IMR-90 (cell line): ENCODE measurements at regions not wholly inside any gene's neighbourhood (a gene's known extent, or its start where the extent isn't known, plus 50 kb on each side); places are given as distances from the start of the nearest gene placed in this dataset.

Source experiments
- ATAC-seq: fragments of 200-7000 bp; cut with Tn5 transposase; 2 replicates; pipeline ENCODE4 v1.9.1; 2020; ENCODE audit warnings: low read depth, mild to moderate bottlenecking, moderate library complexity
- BruUV-seq: library from RNA; stranded (reverse); fragments of 400-500 nt; replicated peaks from 2 replicates; lab custom pipeline; 2021; lab: Mats Ljungman, UMichigan
- CTCF ChIA-PET: fragments of 300-600 bp; formaldehyde crosslinking; extraction: SDS; loops from one replicate; lab custom pipeline; 2021; ENCODE audit warnings: antibody characterized with exemption; lab: Yijun Ruan, JAX
- POLR2A ChIA-PET: fragments of 300-600 bp; sonication (Branson Sonifier 250); formaldehyde crosslinking; loops from one replicate; lab custom pipeline; 2022; ENCODE audit warnings: antibody characterized with exemption; ENCODE audit not compliant: unreplicated experiment; lab: Charles Lee
- DNase-seq: peaks from one replicate; pipeline ENCODE4 v3.0.0; 2013
- H2AFZ ChIP-seq: replicated peaks from 2 replicates; pipeline ENCODE3; 2013; ENCODE audit warnings: low read length, mild to moderate bottlenecking; ENCODE audit not compliant: poor library complexity
- H2AK5ac ChIP-seq: 2 replicates; pipeline ENCODE4 v1.6.1; 2013; ENCODE audit warnings: low read depth, low read length, inconsistent platforms
- H2AK9ac ChIP-seq: replicated peaks from 2 replicates; pipeline ENCODE3; 2013; ENCODE audit warnings: mild to moderate bottlenecking, low read depth, low read length, moderate library complexity; ENCODE audit not compliant: poor library complexity
- H2BK120ac ChIP-seq: 2 replicates; pipeline ENCODE4 v1.6.1; 2013; ENCODE audit warnings: low read depth, low read length, inconsistent platforms
- H2BK15ac ChIP-seq: 3 replicates; pipeline ENCODE4 v1.6.1; 2013; ENCODE audit warnings: low read depth, low read length, inconsistent platforms
- H2BK20ac ChIP-seq: 2 replicates; pipeline ENCODE4 v1.6.1; 2013; ENCODE audit warnings: low read depth, mild to moderate bottlenecking, inconsistent platforms, low read length, moderate library complexity
- H2BK5ac ChIP-seq: 2 replicates; pipeline ENCODE4 v1.6.1; 2013; ENCODE audit warnings: mild to moderate bottlenecking, low read depth, low read length, inconsistent platforms; ENCODE audit not compliant: poor library complexity, severe bottlenecking
- H3K14ac ChIP-seq: replicated peaks from 2 replicates; pipeline ENCODE4 v1.6.1; 2013; ENCODE audit warnings: low read depth, low read length, inconsistent platforms
- H3K18ac ChIP-seq: 2 replicates; pipeline ENCODE4 v1.6.1; 2013; ENCODE audit warnings: low read depth, low read length, control low read depth
- H3K23ac ChIP-seq: 2 replicates; pipeline ENCODE4 v1.6.1; 2013; ENCODE audit warnings: low read depth, low read length, inconsistent platforms
- H3K27ac ChIP-seq: 2 replicates; pipeline ENCODE4 v1.5.1; 2013; ENCODE audit warnings: mild to moderate bottlenecking, control low read depth, low read length; ENCODE audit not compliant: insufficient read depth
- H3K27me3 ChIP-seq: 2 replicates; pipeline ENCODE4 v1.6.1; 2013; ENCODE audit warnings: low read length; ENCODE audit not compliant: control insufficient read depth, insufficient read depth
- H3K36me3 ChIP-seq: 2 replicates; pipeline ENCODE4 v1.6.1; 2013; ENCODE audit warnings: low read length, mixed read lengths; ENCODE audit not compliant: control insufficient read depth, insufficient read depth
- H3K4ac ChIP-seq: 2 replicates; pipeline ENCODE4 v1.6.1; 2013; ENCODE audit warnings: low read depth, low read length, inconsistent platforms
- H3K4me1 ChIP-seq: 2 replicates; pipeline ENCODE4 v1.6.1; 2013; ENCODE audit warnings: low read length, mixed read lengths; ENCODE audit not compliant: control insufficient read depth, insufficient read depth
- H3K4me2 ChIP-seq: 2 replicates; pipeline ENCODE4 v1.6.1; 2013; ENCODE audit warnings: low read depth, mild to moderate bottlenecking, control low read depth, low read length, moderate library complexity
- H3K4me3 ChIP-seq: 2 replicates; pipeline ENCODE4 v1.5.1; 2013; ENCODE audit warnings: low read depth, mild to moderate bottlenecking, control low read depth, low read length, moderate library complexity; ENCODE audit not compliant: insufficient read depth
- H3K56ac ChIP-seq: 2 replicates; pipeline ENCODE4 v1.6.1; 2013; ENCODE audit warnings: low read length, inconsistent platforms; ENCODE audit not compliant: insufficient read depth; ENCODE audit errors: extremely low read depth
- H3K79me1 ChIP-seq, 2 experiments: 2 replicates each; pipeline ENCODE4 v1.6.1; 2013; ENCODE audit warnings: low read length in 2 of 2, inconsistent platforms in 1 of 2, low read depth in 1 of 2
- H3K9ac ChIP-seq: 2 replicates; pipeline ENCODE4 v1.6.1; 2013; ENCODE audit warnings: low read depth, low read length, control low read depth
- H3K9me1 ChIP-seq: 2 replicates; pipeline ENCODE4 v1.6.1; 2013; ENCODE audit warnings: low read length, inconsistent platforms; ENCODE audit not compliant: insufficient read depth
- H3K9me3 ChIP-seq: 2 replicates; pipeline ENCODE4 v1.6.1; 2013; ENCODE audit warnings: low read length; ENCODE audit not compliant: control insufficient read depth, insufficient read depth
- H4K20me1 ChIP-seq: 2 replicates; pipeline ENCODE4 v1.6.1; 2013; ENCODE audit warnings: low read length, inconsistent platforms; ENCODE audit not compliant: insufficient read depth
- H4K5ac ChIP-seq: 2 replicates; pipeline ENCODE4 v1.6.1; 2013; ENCODE audit warnings: mild to moderate bottlenecking, low read depth, low read length, control low read depth
- H4K8ac ChIP-seq, 2 experiments: 2 replicates each; pipeline ENCODE4 v1.6.1; 2013; ENCODE audit warnings: low read depth in 2 of 2, low read length in 2 of 2, control low read depth in 1 of 2, inconsistent platforms in 1 of 2
- H4K91ac ChIP-seq: 2 replicates; pipeline ENCODE4 v1.6.1; 2013; ENCODE audit warnings: low read depth, low read length, inconsistent platforms; ENCODE audit not compliant: insufficient read depth
- BHLHE40 ChIP-seq: fragments of 150-350 bp; IDR thresholded peaks from 2 replicates; pipeline ENCODE4 v1.6.1; 2016; ENCODE audit warnings: mild to moderate bottlenecking, low read depth, low read length
- MAZ ChIP-seq: IDR thresholded peaks from 2 replicates; pipeline ENCODE4 v1.6.1; 2012; ENCODE audit warnings: low read depth, mild to moderate bottlenecking, low read length, improper control_type of control experiment, moderate library complexity, borderline replicate concordance
- POLR2A ChIP-seq: IDR thresholded peaks from 2 replicates; pipeline ENCODE4 v1.6.1; 2012; ENCODE audit warnings: mild to moderate bottlenecking, low read depth, low read length
- SMC3 ChIP-seq: fragments of 150-350 bp; IDR thresholded peaks from 2 replicates; pipeline ENCODE4 v1.6.1; 2016; ENCODE audit warnings: low read depth, mild to moderate bottlenecking, antibody characterized with exemption, low read length, moderate library complexity
- USF2 ChIP-seq: fragments of 150-350 bp; IDR thresholded peaks from 2 replicates; pipeline ENCODE4 v1.6.1; 2017; ENCODE audit warnings: mild to moderate bottlenecking, antibody characterized with exemption, low read length, low read depth
- WGBS, 2 experiments: methylation state at CpG; one replicate each; pipeline versions ENCODE4 v1.1.5 to v1.1.7; 2013; ENCODE audit warnings: missing lambda C conversion rate in 2 of 2; ENCODE audit not compliant: insufficient read length in 1 of 2; ENCODE audit errors: extremely low coverage in 2 of 2; 5-methylcytosine and 5-hydroxymethylcytosine counted together
- dilution Hi-C: fragments of 300-500 bp; cut with HindIII; formaldehyde crosslinking; loops from one replicate; pipeline ENCODE4 v1.14.3; 2018; ENCODE audit warnings: low sequenced_read_pairs; ENCODE audit not compliant: unreplicated experiment
- in situ Hi-C: fragments of 300-500 bp; cut with MboI; formaldehyde crosslinking; loops from 3 replicates; pipeline ENCODE4 v1.14.3; 2019; ENCODE audit warnings: low sequenced_read_pairs, inconsistent platforms, mixed read lengths
- intact Hi-C: fragments of 100-400 bp; cut with micrococcal nuclease; formaldehyde crosslinking; loops from 2 replicates; pipeline ENCODE4 v1.10.0; 2022

- Histone ChIP-seq H3K27ac (no peak overlapping the region), H4K20me1 (no peaks in the 10 kb centered on the region), H3K14ac (no peak overlapping the region), H3K4me2 (no peak overlapping the region), H2BK5ac (no peak overlapping the region), H3K9me1 (no peaks in the 10 kb centered on the region), H3K4me1 (no peaks in the 10 kb centered on the region), H3K9me3 (no peaks in the 10 kb centered on the region), H3K79me1 (no peaks in the 10 kb centered on the region), H3K56ac (no peak overlapping the region), H3K4me3 (no peak overlapping the region), H3K27me3 (no peaks in the 10 kb centered on the region; the same call in 1 of the 2 replicates), H4K8ac (no peak overlapping the region), H3K23ac (no peak overlapping the region), H4K5ac (no peak overlapping the region), H2AK5ac (no peak overlapping the region), H2BK20ac (no peak overlapping the region), H3K4ac (no peak overlapping the region), H3K18ac (no peak overlapping the region), H2BK120ac (no peak overlapping the region), H4K91ac (no peak overlapping the region), H2BK15ac (no peak overlapping the region), H3K36me3 (no peaks in the 10 kb centered on the region), H2AFZ (no peak overlapping the region), H3K9ac (no peak overlapping the region), H2AK9ac (no peak overlapping the region)
- in situ Hi-C loops (no loop called here), dilution Hi-C loops (no loop called here), intact Hi-C loops (no loop called here)
- ATAC-seq, result no peak
- POLR2A ChIA-PET, result no interaction called here
- BruUV-seq, result no TSS peak
- DNase-seq, result no peak
- no peak for TF ChIP-seq USF2
- no peak for TF ChIP-seq SMC3
- no peak for TF ChIP-seq MAZ
- no peak for TF ChIP-seq POLR2A
- TF ChIP-seq BHLHE40, result no peak
- no CpG with 5 or more reads among the region's 1 CpG for WGBS, 2 experiments
- CTCF ChIA-PET, result no interaction called here
Measured at GRCh38 chr9:90062982-90063381, 458.2 kb downstream of the GADD45G start.
